ENCODE measurements at regions not wholly inside any gene's neighbourhood (a gene's known extent, or its start where the extent isn't known, plus 50 kb on each side); places are given as distances from the start of the nearest gene placed in this dataset.

DNA sequence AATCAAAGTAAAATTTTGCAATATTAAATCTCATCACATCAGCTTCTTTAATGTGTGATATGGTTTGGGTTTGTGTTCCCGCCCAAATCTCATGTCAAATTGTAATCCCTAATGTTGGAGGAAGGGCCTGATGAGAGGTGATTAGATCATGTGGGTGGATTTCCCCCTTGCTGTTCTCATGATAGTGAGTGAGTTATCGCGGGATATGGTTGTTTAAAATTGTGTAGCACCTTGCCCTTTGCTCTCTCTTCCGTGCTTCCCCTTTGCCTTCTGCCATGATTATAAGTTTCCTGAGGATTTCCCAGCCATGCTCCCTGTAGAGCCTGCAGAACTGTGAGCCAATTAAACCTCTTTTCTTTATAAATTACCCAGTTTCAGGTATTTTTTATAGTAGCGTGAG is 131.9 kb downstream of the ZNF326 start:
- Histone ChIP-seq H3K4me1 (no peaks in the 10 kb centered on the region), H3K27ac (no peak overlapping the region), H3K9me3 (no peaks in the 10 kb centered on the region), H3K27me3 (ENCODE audit: low read depth) (no peaks in the 10 kb centered on the region), H3K4me3 (no peak overlapping the region), H3K36me3 (no peaks in the 10 kb centered on the region)
- intact Hi-C loops (cut with DNase I): no loop called here
- DNase-seq (no peak), ATAC-seq (no peak)
- TF ChIP-seq CTCF (IDR thresholded peaks at IDR 0.05): no peak

DNA sequence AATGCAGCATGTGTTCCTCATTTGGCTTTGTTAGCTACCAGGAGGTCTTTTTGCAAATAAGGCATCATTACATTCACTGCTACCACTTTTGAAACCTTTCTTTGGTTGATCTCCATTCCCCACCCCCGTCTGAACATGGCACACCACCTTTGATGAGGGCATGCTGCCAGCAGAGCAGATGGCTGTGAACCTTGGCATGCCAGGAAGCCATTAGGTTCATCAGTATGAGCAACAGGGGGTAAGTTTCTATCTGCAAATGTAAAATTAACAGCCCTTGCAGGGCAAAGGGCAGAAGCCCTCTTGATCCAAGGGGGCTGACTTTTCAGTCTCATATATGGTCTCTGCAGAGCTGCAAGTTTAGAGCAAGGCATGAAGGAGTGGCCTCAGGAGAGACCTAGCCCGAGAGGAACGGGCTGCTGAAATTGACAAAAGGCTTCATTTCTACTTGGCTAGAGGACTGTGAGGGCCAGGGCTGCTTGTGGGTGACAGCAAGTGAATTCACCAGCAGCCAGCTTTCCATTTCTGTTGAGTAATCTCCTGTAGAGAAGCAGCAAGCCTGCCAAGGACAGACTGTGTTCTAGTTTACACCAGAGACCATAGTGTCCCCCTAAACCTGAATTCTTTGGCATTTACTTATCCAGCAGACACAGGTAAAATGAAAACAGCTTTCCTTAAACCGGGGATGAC is 127.9 kb downstream of the ZNF326 start:
- Histone ChIP-seq H3K4me3 (no peak overlapping the region), H3K4me1 (no peaks in the 10 kb centered on the region), H3K36me3 (no peaks in the 10 kb centered on the region), H3K27ac (no peak overlapping the region), H3K9me3 (no peaks in the 10 kb centered on the region), H3K27me3 (ENCODE audit: low read depth) (no peaks in the 10 kb centered on the region)
- ATAC-seq: no peak
- DNase-seq: no peak
- no peak for TF ChIP-seq CTCF (IDR thresholded peaks at IDR 0.05)
- intact Hi-C loops (cut with DNase I): no loop called here

DNA sequence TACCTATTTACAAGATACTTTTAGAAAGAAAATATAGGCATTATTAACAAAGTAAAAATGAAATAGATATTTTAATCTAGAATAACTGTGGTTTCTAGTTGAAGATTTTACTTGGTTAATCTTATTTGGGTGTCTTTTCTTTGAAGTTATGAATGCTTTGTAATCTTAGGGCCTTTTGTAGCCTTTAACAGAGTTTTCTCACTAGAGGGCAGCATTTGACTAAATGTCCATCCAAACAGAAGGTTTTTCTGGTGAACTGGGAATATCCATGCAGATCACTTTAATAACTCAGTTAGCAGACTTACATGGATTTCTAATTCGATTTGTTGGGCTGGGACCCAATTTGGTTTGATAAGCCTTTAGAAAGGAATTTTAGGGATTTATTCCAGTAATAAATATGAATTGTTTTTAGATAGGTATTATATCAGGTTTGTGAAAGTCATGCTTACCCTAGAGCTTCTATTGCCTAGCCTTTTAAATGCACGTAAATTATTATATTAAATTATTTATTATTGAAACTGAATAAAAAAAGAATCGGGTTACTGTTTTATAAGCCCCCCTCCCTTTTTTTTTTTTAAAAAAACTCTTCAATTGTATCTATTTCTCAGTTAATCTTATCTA is 119.7 kb downstream of the ZNF326 start:
- H3K36me3 ChIP-seq: no peaks in the 10 kb centered on the region
- intact Hi-C loops (cut with DNase I): no loop called here
- no peaks in the 10 kb centered on the region for H3K4me1 ChIP-seq
- no peak overlapping the region for H3K4me3 ChIP-seq
- H3K27ac ChIP-seq: no peak overlapping the region
- TF ChIP-seq CTCF (IDR thresholded peaks at IDR 0.05): peak; percentile 55
- DNase-seq (no peak), ATAC-seq (no peak)
- H3K9me3 ChIP-seq: no peaks in the 10 kb centered on the region
- no peaks in the 10 kb centered on the region for H3K27me3 ChIP-seq (ENCODE audit: low read depth)

DNA sequence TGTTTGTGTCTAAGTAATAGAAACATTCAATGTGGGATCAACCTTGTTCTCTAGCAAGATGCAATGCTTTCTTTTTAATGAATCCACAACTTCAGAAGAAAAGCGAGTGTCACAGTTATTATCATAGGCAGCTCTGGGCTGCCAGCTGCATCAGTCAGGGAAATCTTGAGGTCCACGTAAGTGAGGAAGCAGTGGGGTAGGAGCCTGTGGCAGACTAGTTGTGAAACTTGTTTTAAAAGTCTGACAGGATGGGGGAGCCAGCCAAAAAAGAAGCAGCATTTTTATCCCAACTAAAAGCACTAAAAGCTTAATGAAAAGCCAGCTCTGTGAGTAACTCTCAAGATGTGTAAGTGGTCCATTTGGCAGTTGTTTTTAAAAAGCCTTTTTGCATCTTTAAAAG is 113.1 kb downstream of the ZNF326 start:
- Histone ChIP-seq H3K4me1 (no peaks in the 10 kb centered on the region), H3K27ac (no peak overlapping the region), H3K36me3 (no peaks in the 10 kb centered on the region), H3K27me3 (ENCODE audit: low read depth) (peaks cover 11% of the 10 kb centered on the region), H3K4me3 (no peak overlapping the region), H3K9me3 (no peaks in the 10 kb centered on the region)
- ATAC-seq: no peak
- DNase-seq: no peak
- intact Hi-C loops (cut with DNase I): no loop called here
- TF ChIP-seq CTCF (IDR thresholded peaks at IDR 0.05): no peak

- no peak for ATAC-seq
- H3K4me3 ChIP-seq: no peak overlapping the region
- H3K27me3 ChIP-seq (ENCODE audit: low read depth): peaks cover 11% of the 10 kb centered on the region
- TF ChIP-seq CTCF (IDR thresholded peaks at IDR 0.05): no peak
- intact Hi-C loops (cut with DNase I): no loop called here
- no peaks in the 10 kb centered on the region for H3K36me3 ChIP-seq
- no peaks in the 10 kb centered on the region for H3K9me3 ChIP-seq
- no peak overlapping the region for H3K27ac ChIP-seq
- no peaks in the 10 kb centered on the region for H3K4me1 ChIP-seq
- no peak for DNase-seq
Measured at GRCh38 chr1:90106311-90106710, 111.4 kb downstream of the ZNF326 start.
